ENCODE measurements at regions not wholly inside any gene's neighbourhood (a gene's known extent, or its start where the extent isn't known, plus 50 kb on each side); places are given as distances from the start of the nearest gene placed in this dataset.

- TF ChIP-seq CTCF (IDR thresholded peaks at IDR 0.05): no peak
- no peak for TF ChIP-seq POLR2A (IDR thresholded peaks at IDR 0.05)
Measured at GRCh38 chr12:89919241-89919906, 210.7 kb upstream of the ATP2B1 start.

All from transverse colon (tissue), 3 donors.